ENCODE measurements at regions not wholly inside any gene's neighbourhood (a gene's known extent, or its start where the extent isn't known, plus 50 kb on each side); places are given as distances from the start of the nearest gene placed in this dataset.
"Not testable (repeated sequence)": the region's sequence is repeated elsewhere in the genome, so short reads cannot be mapped to it uniquely, and the experiment has no call there.

GRCh38 chr21:14617871-14618270, 71.8 kb upstream of the SAMSN1 start:
- no peak overlapping the region for H3K4me3 ChIP-seq (ENCODE audit: low read depth in 1 of 2, low read length in 2 of 2)

GRCh38 chr21:14617040-14617393, 70.9 kb upstream of the SAMSN1 start:
- Histone ChIP-seq H3K27ac (ENCODE audit: low read length) (no peak overlapping the region), H3K36me3 (ENCODE audit: control insufficient read depth in 1 of 2, insufficient read depth in 2 of 2, low read length in 2 of 2) (no peaks in the 10 kb centered on the region), H3K4me3 (ENCODE audit: low read depth in 1 of 2, low read length in 2 of 2) (no peak overlapping the region), H3K4me1 (ENCODE audit: control insufficient read depth in 1 of 2, insufficient read depth in 2 of 2, low read length in 2 of 2) (no peaks in the 10 kb centered on the region), H3K9me3 (ENCODE audit: control insufficient read depth in 1 of 2, low read length in 2 of 2) (peaks cover 0 to 9% of the 10 kb centered on the region in 2 donors), H3K27me3 (ENCODE audit: low read depth, low read length) (no peaks in the 10 kb centered on the region)

More at GRCh38 chr21:14617871-14618270, 71.8 kb upstream of the SAMSN1 start:
- no peak overlapping the region for H3K27ac ChIP-seq (ENCODE audit: low read length)
- peaks cover 0 to 9% of the 10 kb centered on the region in 2 donors for H3K9me3 ChIP-seq (ENCODE audit: control insufficient read depth in 1 of 2, low read length in 2 of 2)
- no peaks in the 10 kb centered on the region for H3K27me3 ChIP-seq (ENCODE audit: low read depth, low read length)
- no peaks in the 10 kb centered on the region for H3K4me1 ChIP-seq (ENCODE audit: control insufficient read depth in 1 of 2, insufficient read depth in 2 of 2, low read length in 2 of 2)
- no peaks in the 10 kb centered on the region for H3K36me3 ChIP-seq (ENCODE audit: control insufficient read depth in 1 of 2, insufficient read depth in 2 of 2, low read length in 2 of 2)

- Histone ChIP-seq H3K4me1 (ENCODE audit: control insufficient read depth in 1 of 2, insufficient read depth in 2 of 2, low read length in 2 of 2) (no peaks in the 10 kb centered on the region), H3K27me3 (ENCODE audit: low read depth, low read length) (no peaks in the 10 kb centered on the region), H3K9me3 (ENCODE audit: control insufficient read depth in 1 of 2, low read length in 2 of 2) (peaks cover 0 to 6% of the 10 kb centered on the region in 2 donors), H3K36me3 (ENCODE audit: control insufficient read depth in 1 of 2, insufficient read depth in 2 of 2, low read length in 2 of 2) (no peaks in the 10 kb centered on the region), H3K4me3 (ENCODE audit: low read depth in 1 of 2, low read length in 2 of 2) (no peak overlapping the region), H3K27ac (ENCODE audit: low read length) (no peak overlapping the region)
Measured at GRCh38 chr21:14616380-14617039, 70.4 kb upstream of the SAMSN1 start.

GRCh38 chr21:14615359-14615974, 69.4 kb upstream of the SAMSN1 start:
- H3K36me3 ChIP-seq (ENCODE audit: control insufficient read depth in 1 of 2, insufficient read depth in 2 of 2, low read length in 2 of 2), result no peaks in the 10 kb centered on the region
- H3K27me3 ChIP-seq (ENCODE audit: low read depth, low read length), result no peaks in the 10 kb centered on the region
- no peak overlapping the region for H3K4me3 ChIP-seq (ENCODE audit: low read depth in 1 of 2, low read length in 2 of 2)
- no peaks in the 10 kb centered on the region for H3K9me3 ChIP-seq (ENCODE audit: control insufficient read depth in 1 of 2, low read length in 2 of 2)
- no peaks in the 10 kb centered on the region for H3K4me1 ChIP-seq (ENCODE audit: control insufficient read depth in 1 of 2, insufficient read depth in 2 of 2, low read length in 2 of 2)
- no peak overlapping the region for H3K27ac ChIP-seq (ENCODE audit: low read length)

- H3K9me3 ChIP-seq (ENCODE audit: control insufficient read depth in 1 of 2, low read length in 2 of 2), result peaks cover 0 to 3% of the 10 kb centered on the region in 2 donors
- H3K27ac ChIP-seq (ENCODE audit: low read length), result no peak overlapping the region
- H3K4me1 ChIP-seq (ENCODE audit: control insufficient read depth in 1 of 2, insufficient read depth in 2 of 2, low read length in 2 of 2), result no peaks in the 10 kb centered on the region
- no peaks in the 10 kb centered on the region for H3K27me3 ChIP-seq (ENCODE audit: low read depth, low read length)
- no peak overlapping the region for H3K4me3 ChIP-seq (ENCODE audit: low read depth in 1 of 2, low read length in 2 of 2)
- H3K36me3 ChIP-seq (ENCODE audit: control insufficient read depth in 1 of 2, insufficient read depth in 2 of 2, low read length in 2 of 2), result no peaks in the 10 kb centered on the region
Measured at GRCh38 chr21:14614287-14614686, 68.2 kb upstream of the SAMSN1 start.

GRCh38 chr21:14613486-14614224, 67.5 kb upstream of the SAMSN1 start:
- no peaks in the 10 kb centered on the region for H3K36me3 ChIP-seq (ENCODE audit: control insufficient read depth in 1 of 2, insufficient read depth in 2 of 2, low read length in 2 of 2)
- no peak overlapping the region for H3K4me3 ChIP-seq (ENCODE audit: low read depth in 1 of 2, low read length in 2 of 2)
- H3K27ac ChIP-seq (ENCODE audit: low read length), result no peak overlapping the region
- H3K27me3 ChIP-seq (ENCODE audit: low read depth, low read length), result no peaks in the 10 kb centered on the region
- H3K4me1 ChIP-seq (ENCODE audit: control insufficient read depth in 1 of 2, insufficient read depth in 2 of 2, low read length in 2 of 2), result no peaks in the 10 kb centered on the region
- H3K9me3 ChIP-seq (ENCODE audit: control insufficient read depth in 1 of 2, low read length in 2 of 2), result peaks cover 0 to 3% of the 10 kb centered on the region in 2 donors

GRCh38 chr21:14610119-14610518, 64.0 kb upstream of the SAMSN1 start:
- not testable (repeated sequence) for H3K27me3 ChIP-seq (ENCODE audit: low read depth, low read length); H3K9me3 ChIP-seq (ENCODE audit: control insufficient read depth in 1 of 2, low read length in 2 of 2); H3K36me3 ChIP-seq (ENCODE audit: control insufficient read depth in 1 of 2, insufficient read depth in 2 of 2, low read length in 2 of 2); H3K27ac ChIP-seq (ENCODE audit: low read length); H3K4me1 ChIP-seq (ENCODE audit: control insufficient read depth in 1 of 2, insufficient read depth in 2 of 2, low read length in 2 of 2); H3K4me3 ChIP-seq (ENCODE audit: low read depth in 1 of 2, low read length in 2 of 2)

GRCh38 chr21:14609274-14609673, 63.2 kb upstream of the SAMSN1 start:
- peaks cover 0 to 3% of the 10 kb centered on the region in 2 donors for H3K9me3 ChIP-seq (ENCODE audit: control insufficient read depth in 1 of 2, low read length in 2 of 2)
- no peaks in the 10 kb centered on the region for H3K4me1 ChIP-seq (ENCODE audit: control insufficient read depth in 1 of 2, insufficient read depth in 2 of 2, low read length in 2 of 2)
- H3K36me3 ChIP-seq (ENCODE audit: control insufficient read depth in 1 of 2, insufficient read depth in 2 of 2, low read length in 2 of 2), result no peaks in the 10 kb centered on the region
- no peak overlapping the region for H3K4me3 ChIP-seq (ENCODE audit: low read depth in 1 of 2, low read length in 2 of 2)
- no peak overlapping the region for H3K27ac ChIP-seq (ENCODE audit: low read length)
- no peaks in the 10 kb centered on the region for H3K27me3 ChIP-seq (ENCODE audit: low read depth, low read length)

- H3K36me3 ChIP-seq (ENCODE audit: control insufficient read depth in 1 of 2, insufficient read depth in 2 of 2, low read length in 2 of 2), result no peaks in the 10 kb centered on the region
- H3K4me3 ChIP-seq (ENCODE audit: low read depth in 1 of 2, low read length in 2 of 2), result no peak overlapping the region
- peaks cover 0 to 3% of the 10 kb centered on the region in 2 donors for H3K9me3 ChIP-seq (ENCODE audit: control insufficient read depth in 1 of 2, low read length in 2 of 2)
- no peak overlapping the region for H3K27ac ChIP-seq (ENCODE audit: low read length)
- H3K4me1 ChIP-seq (ENCODE audit: control insufficient read depth in 1 of 2, insufficient read depth in 2 of 2, low read length in 2 of 2), result peaks cover 0 to 7% of the 10 kb centered on the region in 2 donors
- no peaks in the 10 kb centered on the region for H3K27me3 ChIP-seq (ENCODE audit: low read depth, low read length)
Measured at GRCh38 chr21:14607262-14607661, 61.1 kb upstream of the SAMSN1 start.

GRCh38 chr21:14603202-14603601, 57.1 kb upstream of the SAMSN1 start:
- Histone ChIP-seq H3K9me3 (ENCODE audit: control insufficient read depth in 1 of 2, low read length in 2 of 2) (no peaks in the 10 kb centered on the region), H3K4me3 (ENCODE audit: low read depth in 1 of 2, low read length in 2 of 2) (no peak overlapping the region), H3K27ac (ENCODE audit: low read length) (no peak overlapping the region), H3K27me3 (ENCODE audit: low read depth, low read length) (no peaks in the 10 kb centered on the region), H3K4me1 (ENCODE audit: control insufficient read depth in 1 of 2, insufficient read depth in 2 of 2, low read length in 2 of 2) (peaks cover 0 to 8% of the 10 kb centered on the region in 2 donors), H3K36me3 (ENCODE audit: control insufficient read depth in 1 of 2, insufficient read depth in 2 of 2, low read length in 2 of 2) (no peaks in the 10 kb centered on the region)

- no peak overlapping the region for H3K27ac ChIP-seq (ENCODE audit: low read length)
- peaks cover 0 to 8% of the 10 kb centered on the region in 2 donors for H3K4me1 ChIP-seq (ENCODE audit: control insufficient read depth in 1 of 2, insufficient read depth in 2 of 2, low read length in 2 of 2)
- H3K4me3 ChIP-seq (ENCODE audit: low read depth in 1 of 2, low read length in 2 of 2), result no peak overlapping the region
- H3K27me3 ChIP-seq (ENCODE audit: low read depth, low read length), result no peaks in the 10 kb centered on the region
- no peaks in the 10 kb centered on the region for H3K9me3 ChIP-seq (ENCODE audit: control insufficient read depth in 1 of 2, low read length in 2 of 2)
- H3K36me3 ChIP-seq (ENCODE audit: control insufficient read depth in 1 of 2, insufficient read depth in 2 of 2, low read length in 2 of 2), result no peaks in the 10 kb centered on the region
Measured at GRCh38 chr21:14602382-14602958, 56.4 kb upstream of the SAMSN1 start.
